Bronchial epithelial cell (primary cell): ENCODE measurements at regions not wholly inside any gene's neighbourhood (a gene's known extent, or its start where the extent isn't known, plus 50 kb on each side); places are given as distances from the start of the nearest gene placed in this dataset.

Source experiments
- DNase-seq: peaks from one replicate; pipeline ENCODE4 v3.0.0-alpha.2; 2010; ENCODE audit warnings: low read depth
- FAIRE-seq: peaks from 2 replicates; lab custom pipeline; 2011; peaks lifted over from hg19 to GRCh38; lab: Jason Lieb, UNC
- H3K27me3 ChIP-seq: 2 replicates; pipeline ENCODE4 v1.5.1; 2011; ENCODE audit warnings: low read length; ENCODE audit not compliant: control insufficient read depth, insufficient read depth
- H3K36me3 ChIP-seq: 2 replicates; pipeline ENCODE4 v1.5.1; 2011; ENCODE audit warnings: low read length; ENCODE audit not compliant: control insufficient read depth, insufficient read depth
- H3K4me3 ChIP-seq: 2 replicates; pipeline ENCODE4 v1.5.1; 2011; ENCODE audit warnings: mild to moderate bottlenecking, low read depth, low read length, control low read depth
- CTCF ChIP-seq: IDR thresholded peaks from 2 replicates; pipeline ENCODE4 v1.5.1; 2011; ENCODE audit warnings: mild to moderate bottlenecking, moderate library complexity, low read length, control low read depth, inconsistent platforms; ENCODE audit not compliant: insufficient read depth, severe bottlenecking

GRCh38 chr2:198359308-198359707 lies 554.9 kb downstream of the PLCL1 start:
- no peak for FAIRE-seq
- no peak for TF ChIP-seq CTCF
- no peaks in the 10 kb centered on the region for H3K27me3 ChIP-seq
- no peak for DNase-seq
- no peaks in the 10 kb centered on the region for H3K36me3 ChIP-seq
- no peak overlapping the region for H3K4me3 ChIP-seq

GRCh38 chr2:198356157-198356556 lies 551.8 kb downstream of the PLCL1 start:
- TF ChIP-seq CTCF, result no peak
- H3K27me3 ChIP-seq, result no peaks in the 10 kb centered on the region
- no peak overlapping the region for H3K4me3 ChIP-seq
- DNase-seq (no peak), FAIRE-seq (no peak)
- no peaks in the 10 kb centered on the region for H3K36me3 ChIP-seq

- FAIRE-seq (no peak), DNase-seq (no peak)
- H3K4me3 ChIP-seq, result no peak overlapping the region
- H3K27me3 ChIP-seq, result no peaks in the 10 kb centered on the region
- TF ChIP-seq CTCF, result no peak
- H3K36me3 ChIP-seq, result no peaks in the 10 kb centered on the region
Observed at GRCh38 chr2:198351647-198352046, 547.3 kb downstream of the PLCL1 start.

- Histone ChIP-seq H3K27me3 (no peaks in the 10 kb centered on the region), H3K4me3 (no peak overlapping the region), H3K36me3 (no peaks in the 10 kb centered on the region)
- TF ChIP-seq CTCF, result no peak
- DNase-seq, result no peak
- no peak for FAIRE-seq
Observed at GRCh38 chr2:198347946-198348345, 543.6 kb downstream of the PLCL1 start.

- DNase-seq, result no peak
- no peaks in the 10 kb centered on the region for H3K27me3 ChIP-seq
- FAIRE-seq, result no peak
- H3K36me3 ChIP-seq, result no peaks in the 10 kb centered on the region
- H3K4me3 ChIP-seq, result no peak overlapping the region
- no peak for TF ChIP-seq CTCF
Observed at GRCh38 chr2:198347349-198347748, 543.0 kb downstream of the PLCL1 start.

GRCh38 chr2:198343471-198343870 lies 539.1 kb downstream of the PLCL1 start:
- H3K4me3 ChIP-seq, result no peak overlapping the region
- DNase-seq (no peak), FAIRE-seq (no peak)
- no peak for TF ChIP-seq CTCF
- H3K27me3 ChIP-seq, result no peaks in the 10 kb centered on the region
- H3K36me3 ChIP-seq, result no peaks in the 10 kb centered on the region
